Loucy (cell line): ENCODE measurements at regions not wholly inside any gene's neighbourhood (a gene's known extent, or its start where the extent isn't known, plus 50 kb on each side); places are given as distances from the start of the nearest gene placed in this dataset.

Experiments
- H2AFZ ChIP-seq: fragments of 200-600 bp; sonication (generic); 2 replicates; pipeline ENCODE4 v1.6.0; 2016; ENCODE audit warnings: antibody characterized with exemption, mild to moderate bottlenecking, low read length, moderate library complexity
- H3F3A ChIP-seq: fragments of 200-600 bp; 2 replicates; pipeline ENCODE4 v1.6.0; 2016; ENCODE audit warnings: antibody characterized with exemption, low read depth, mild to moderate bottlenecking
- H3K27me3 ChIP-seq: fragments of 200-600 bp; sonication (generic); 2 replicates; pipeline ENCODE4 v1.6.1; 2014; ENCODE audit warnings: low read length, mild to moderate bottlenecking; ENCODE audit not compliant: insufficient read depth, poor library complexity, severe bottlenecking
- H3K36me3 ChIP-seq: fragments of 200-600 bp; sonication (generic); 2 replicates; pipeline ENCODE4 v1.6.1; 2016; ENCODE audit warnings: low read length; ENCODE audit not compliant: insufficient read depth
- H3K4me1 ChIP-seq: fragments of 200-600 bp; sonication (generic); 2 replicates; pipeline ENCODE4 v1.5.1; 2014; ENCODE audit warnings: low read length, mild to moderate bottlenecking; ENCODE audit not compliant: insufficient read depth, poor library complexity, severe bottlenecking
- H3K4me2 ChIP-seq: fragments of 200-600 bp; sonication (generic); 2 replicates; pipeline ENCODE4 v1.6.0; 2014; ENCODE audit warnings: antibody characterized with exemption, low read length, low read depth, mild to moderate bottlenecking; ENCODE audit not compliant: poor library complexity, severe bottlenecking
- H3K4me3 ChIP-seq: fragments of 200-600 bp; sonication (generic); 2 replicates; pipeline ENCODE4 v1.5.1; 2014; ENCODE audit warnings: low read length, mild to moderate bottlenecking, mixed read lengths; ENCODE audit not compliant: poor library complexity, severe bottlenecking
- H3K79me2 ChIP-seq: fragments of 200-600 bp; sonication (generic); 2 replicates; pipeline ENCODE4 v1.6.1; 2014; ENCODE audit warnings: low read length; ENCODE audit not compliant: insufficient read depth
- H3K9ac ChIP-seq: fragments of 200-600 bp; sonication (generic); 2 replicates; pipeline ENCODE4 v1.6.0; 2014; ENCODE audit warnings: mild to moderate bottlenecking, low read depth, low read length, moderate library complexity; ENCODE audit not compliant: poor library complexity, severe bottlenecking
- H3K9me2 ChIP-seq: fragments of 200-600 bp; sonication (generic); replicated peaks from 2 replicates; pipeline ENCODE4 v1.6.1; 2016; ENCODE audit warnings: low read depth, low read length, mixed read lengths
- H3K9me3 ChIP-seq: fragments of 200-600 bp; sonication (generic); 2 replicates; pipeline ENCODE4 v1.6.1; 2014; ENCODE audit warnings: mild to moderate bottlenecking, antibody characterized with exemption, low read length, low read depth; ENCODE audit not compliant: insufficient read depth
- H4K20me1 ChIP-seq: fragments of 200-600 bp; sonication (generic); 2 replicates; pipeline ENCODE4 v1.6.0; 2014; ENCODE audit warnings: antibody characterized with exemption, low read length, mild to moderate bottlenecking; ENCODE audit not compliant: insufficient read depth, poor library complexity, severe bottlenecking
- CTCF ChIP-seq: fragments of 200-600 bp; sonication (generic); conservative IDR thresholded peaks from 2 replicates; pipeline ENCODE4 v1.5.1; 2014; ENCODE audit warnings: mild to moderate bottlenecking, antibody characterized with exemption, low read length
- EZH2phosphoT487 ChIP-seq: fragments of 200-600 bp; IDR thresholded peaks from 2 replicates; pipeline ENCODE4 v1.6.1; 2018; ENCODE audit warnings: antibody characterized with exemption, mild to moderate bottlenecking, moderate library complexity, borderline replicate concordance

GRCh38 chr3:94398036-94398435 lies 335.2 kb downstream of the NSUN3 start:
- no peaks in the 10 kb centered on the region for H3K9me3 ChIP-seq
- no peaks in the 10 kb centered on the region for H4K20me1 ChIP-seq
- H2AFZ ChIP-seq, result no peak overlapping the region
- H3K9me2 ChIP-seq, result no peaks in the 10 kb centered on the region
- H3K4me2 ChIP-seq, result no peak overlapping the region
- no peaks in the 10 kb centered on the region for H3K36me3 ChIP-seq
- H3K27me3 ChIP-seq, result no peaks in the 10 kb centered on the region
- no peak overlapping the region for H3K9ac ChIP-seq
- no peaks in the 10 kb centered on the region for H3K79me2 ChIP-seq
- no peak overlapping the region for H3K4me3 ChIP-seq
- H3F3A ChIP-seq, result no peaks in the 10 kb centered on the region
- TF ChIP-seq EZH2phosphoT487, result no peak
- TF ChIP-seq CTCF, result no peak
- H3K4me1 ChIP-seq, result no peaks in the 10 kb centered on the region

GRCh38 chr3:94401466-94401865 lies 338.6 kb downstream of the NSUN3 start:
- Histone ChIP-seq H3K4me3 (no peak overlapping the region), H3K79me2 (no peaks in the 10 kb centered on the region), H3K9ac (no peak overlapping the region), H2AFZ (no peak overlapping the region), H3K9me2 (no peaks in the 10 kb centered on the region), H3K4me1 (no peaks in the 10 kb centered on the region), H4K20me1 (no peaks in the 10 kb centered on the region), H3K27me3 (no peaks in the 10 kb centered on the region), H3K9me3 (no peaks in the 10 kb centered on the region), H3K36me3 (no peaks in the 10 kb centered on the region), H3K4me2 (no peak overlapping the region), H3F3A (no peaks in the 10 kb centered on the region)
- TF ChIP-seq EZH2phosphoT487 (no peak), CTCF (no peak)

- Histone ChIP-seq H2AFZ (no peak overlapping the region), H3K9ac (no peak overlapping the region), H3K4me2 (no peak overlapping the region), H3K9me3 (no peaks in the 10 kb centered on the region), H3K9me2 (no peaks in the 10 kb centered on the region), H3F3A (no peaks in the 10 kb centered on the region), H3K27me3 (no peaks in the 10 kb centered on the region), H3K4me3 (no peak overlapping the region), H4K20me1 (no peaks in the 10 kb centered on the region), H3K79me2 (no peaks in the 10 kb centered on the region), H3K36me3 (no peaks in the 10 kb centered on the region), H3K4me1 (no peaks in the 10 kb centered on the region)
- TF ChIP-seq EZH2phosphoT487, result no peak
- no peak for TF ChIP-seq CTCF
These were observed 339.3 kb downstream of the NSUN3 start for GRCh38 chr3:94402126-94402525.
